ENCODE measurements at regions not wholly inside any gene's neighbourhood (a gene's known extent, or its start where the extent isn't known, plus 50 kb on each side); places are given as distances from the start of the nearest gene placed in this dataset.

- TF ChIP-seq POLR2AphosphoS5 (IDR thresholded peaks at IDR 0.05), result no peak
- no peak for TF ChIP-seq POLR2A (IDR thresholded peaks at IDR 0.05)
- no peak for TF ChIP-seq EP300 (IDR thresholded peaks at IDR 0.05)
- TF ChIP-seq CTCF (IDR thresholded peaks at IDR 0.05), result no peak
- Histone ChIP-seq H3K36me3 (no peaks in the 10 kb centered on the region), H3K27me3 (peaks cover 4 to 23% (median 8%) of the 10 kb centered on the region in 3 donors), H3K4me3 (no peak overlapping the region), H3K27ac (no peak overlapping the region), H3K9me3 (no peaks in the 10 kb centered on the region), H3K4me1 (peaks cover 0 to 5% (median 0%) of the 10 kb centered on the region in 4 donors)
- WGBS, 5 donors, result 72 to 83% (median 80%) methylated on average over 15 of the region's 15 CpGs
- intact Hi-C loops (cut with DNase I; ENCODE audit: low total_unique reads), result no loop called here
- DNase-seq, result peak in 1 of 2 donors; percentile 39
Measured at GRCh38 chr2:199602896-199603717, 145.4 kb upstream of the SATB2 start.

GRCh38 chr2:199602271-199602895, 144.6 kb upstream of the SATB2 start:
- TF ChIP-seq POLR2A (IDR thresholded peaks at IDR 0.05) (no peak), POLR2AphosphoS5 (IDR thresholded peaks at IDR 0.05) (no peak)
- Histone ChIP-seq H3K36me3 (no peaks in the 10 kb centered on the region), H3K4me1 (peaks cover 0 to 5% (median 0%) of the 10 kb centered on the region in 4 donors), H3K27ac (no peak overlapping the region), H3K4me3 (no peak overlapping the region), H3K9me3 (no peaks in the 10 kb centered on the region), H3K27me3 (peaks cover 4 to 23% (median 8%) of the 10 kb centered on the region in 3 donors)
- intact Hi-C loops (cut with DNase I; ENCODE audit: low total_unique reads), result no loop called here
- DNase-seq, result peak in 1 of 2 donors; percentile 17
- WGBS, 5 donors, result 53 to 71% (median 64%) methylated on average over 6 of the region's 6 CpGs

- Histone ChIP-seq H3K4me3 (no peak overlapping the region), H3K4me1 (no peaks in the 10 kb centered on the region), H3K9me3 (no peaks in the 10 kb centered on the region), H3K36me3 (no peaks in the 10 kb centered on the region), H3K27ac (no peak overlapping the region), H3K27me3 (no peaks in the 10 kb centered on the region)
- no peak for DNase-seq
- intact Hi-C loops (cut with DNase I; ENCODE audit: low total_unique reads), result no loop called here
- 51 to 67% (median 54%) methylated on average over 1 of the region's 1 CpG for WGBS, 5 donors
- TF ChIP-seq CTCF (IDR thresholded peaks at IDR 0.05) (peak in 1 of 7 experiments; percentile 15), POLR2A (IDR thresholded peaks at IDR 0.05) (no peak)
Measured at GRCh38 chr2:199596549-199596948, 138.8 kb upstream of the SATB2 start.

DNA sequence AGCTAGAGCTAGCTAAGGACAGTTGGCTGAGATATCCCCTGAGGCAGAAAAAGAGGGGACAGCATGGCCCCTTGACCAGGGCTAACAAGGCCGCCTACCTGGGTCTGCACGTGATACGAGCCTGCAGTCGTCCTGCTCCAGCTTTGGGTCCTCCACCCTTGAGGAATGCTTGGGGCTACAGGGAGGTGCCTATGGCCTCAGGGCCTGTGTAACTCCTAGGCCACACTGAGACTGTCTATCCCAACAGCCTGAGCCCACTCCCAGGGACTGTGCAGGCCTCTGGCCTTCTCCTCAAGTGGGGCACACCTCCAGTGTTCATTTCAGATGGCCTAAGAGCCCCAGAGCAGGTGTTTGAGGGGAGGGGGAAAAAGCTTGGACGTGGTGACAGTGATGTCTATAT, 136.7 kb upstream of the SATB2 start:
- Histone ChIP-seq H3K4me3 (no peak overlapping the region), H3K36me3 (no peaks in the 10 kb centered on the region), H3K4me1 (no peaks in the 10 kb centered on the region), H3K27ac (no peak overlapping the region), H3K9me3 (no peaks in the 10 kb centered on the region), H3K27me3 (no peaks in the 10 kb centered on the region)
- 70 to 94% (median 82%) methylated on average over 4 to 5 of the region's 5 CpGs for WGBS, 5 donors
- DNase-seq, result no peak
- TF ChIP-seq EP300 (IDR thresholded peaks at IDR 0.05) (no peak), POLR2AphosphoS5 (IDR thresholded peaks at IDR 0.05) (no peak), CTCF (IDR thresholded peaks at IDR 0.05) (no peak), POLR2A (IDR thresholded peaks at IDR 0.05) (no peak)
- intact Hi-C loops (cut with DNase I; ENCODE audit: low total_unique reads), result no loop called here

GRCh38 chr2:199591826-199592225, 134.1 kb upstream of the SATB2 start:
- DNase-seq, result no peak
- Histone ChIP-seq H3K27me3 (no peaks in the 10 kb centered on the region), H3K27ac (no peak overlapping the region), H3K36me3 (no peaks in the 10 kb centered on the region), H3K4me1 (no peaks in the 10 kb centered on the region), H3K9me3 (no peaks in the 10 kb centered on the region), H3K4me3 (no peak overlapping the region)
- intact Hi-C loops (cut with DNase I; ENCODE audit: low total_unique reads), result no loop called here
- 65 to 71% (median 68%) methylated on average over 4 of the region's 4 CpGs for WGBS, 5 donors
- TF ChIP-seq POLR2A (IDR thresholded peaks at IDR 0.05) (no peak), CTCF (IDR thresholded peaks at IDR 0.05) (no peak), EP300 (IDR thresholded peaks at IDR 0.05) (no peak), POLR2AphosphoS5 (IDR thresholded peaks at IDR 0.05) (no peak)

Measured in stomach (tissue), 8 donors.